ENCODE measurements at regions not wholly inside any gene's neighbourhood (a gene's known extent, or its start where the extent isn't known, plus 50 kb on each side); places are given as distances from the start of the nearest gene placed in this dataset.
"Not testable (repeated sequence)": the region's sequence is repeated elsewhere in the genome, so short reads cannot be mapped to it uniquely, and the experiment has no call there.

DNA sequence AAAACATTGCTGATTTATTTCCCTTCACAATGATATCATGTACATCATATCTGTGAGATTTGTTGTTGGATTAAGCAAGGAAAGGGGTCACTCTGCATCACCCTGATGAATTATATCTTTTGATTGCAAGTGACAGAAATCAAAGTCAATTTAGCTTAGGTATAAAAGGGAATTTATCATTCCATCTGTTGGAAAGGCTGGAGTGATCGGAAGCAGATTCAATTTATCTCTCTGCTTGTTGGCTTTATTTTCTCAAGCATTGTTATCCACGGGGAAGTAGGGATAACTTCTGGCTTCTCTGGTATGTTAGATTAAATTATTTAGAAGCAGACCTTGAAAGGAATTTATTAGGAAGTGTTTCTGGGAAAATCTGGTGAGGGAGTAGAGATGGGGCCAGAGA is 226.6 kb downstream of the PTGER3 start:
- H3K4me3 ChIP-seq (ENCODE audit: low read depth, low read length), result no peak overlapping the region
- TF ChIP-seq, protein P1, sequence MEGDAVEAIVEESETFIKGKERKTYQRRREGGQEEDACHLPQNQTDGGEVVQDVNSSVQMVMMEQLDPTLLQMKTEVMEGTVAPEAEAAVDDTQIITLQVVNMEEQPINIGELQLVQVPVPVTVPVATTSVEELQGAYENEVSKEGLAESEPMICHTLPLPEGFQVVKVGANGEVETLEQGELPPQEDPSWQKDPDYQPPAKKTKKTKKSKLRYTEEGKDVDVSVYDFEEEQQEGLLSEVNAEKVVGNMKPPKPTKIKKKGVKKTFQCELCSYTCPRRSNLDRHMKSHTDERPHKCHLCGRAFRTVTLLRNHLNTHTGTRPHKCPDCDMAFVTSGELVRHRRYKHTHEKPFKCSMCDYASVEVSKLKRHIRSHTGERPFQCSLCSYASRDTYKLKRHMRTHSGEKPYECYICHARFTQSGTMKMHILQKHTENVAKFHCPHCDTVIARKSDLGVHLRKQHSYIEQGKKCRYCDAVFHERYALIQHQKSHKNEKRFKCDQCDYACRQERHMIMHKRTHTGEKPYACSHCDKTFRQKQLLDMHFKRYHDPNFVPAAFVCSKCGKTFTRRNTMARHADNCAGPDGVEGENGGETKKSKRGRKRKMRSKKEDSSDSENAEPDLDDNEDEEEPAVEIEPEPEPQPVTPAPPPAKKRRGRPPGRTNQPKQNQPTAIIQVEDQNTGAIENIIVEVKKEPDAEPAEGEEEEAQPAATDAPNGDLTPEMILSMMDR (IDR thresholded peaks at IDR 0.05; ENCODE audit: insufficient read depth, low read length), result no peak
- no peak for DNase-seq (ENCODE audit: low read depth)

DNA sequence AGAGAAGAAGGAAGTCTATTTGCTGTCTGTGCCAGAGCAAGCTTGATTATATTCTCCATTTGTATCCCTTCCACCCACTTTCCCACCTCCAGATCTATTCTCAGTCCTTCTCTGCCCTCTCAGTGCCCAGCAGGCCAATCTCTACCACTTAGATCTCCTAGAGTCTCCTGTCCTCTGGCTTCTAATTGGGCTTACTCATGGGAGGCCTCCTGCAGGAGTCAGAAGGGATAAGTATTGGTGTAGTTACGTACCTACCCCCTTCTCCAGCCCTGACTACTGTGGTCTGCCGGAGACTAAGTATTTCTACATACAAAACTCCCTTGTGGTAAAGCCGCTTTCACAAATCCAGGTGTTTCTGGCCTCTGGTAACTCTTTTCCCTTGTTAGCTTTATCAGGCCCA is 221.2 kb downstream of the PTGER3 start:
- no peak for DNase-seq (ENCODE audit: low read depth)
- TF ChIP-seq, protein P1 (IDR thresholded peaks at IDR 0.05; ENCODE audit: insufficient read depth, low read length), result no peak
- H3K4me3 ChIP-seq (ENCODE audit: low read depth, low read length), result no peak overlapping the region

- no peak overlapping the region for H3K4me3 ChIP-seq (ENCODE audit: low read depth, low read length)
- TF ChIP-seq, protein P1 (IDR thresholded peaks at IDR 0.05; ENCODE audit: insufficient read depth, low read length), result no peak
- DNase-seq (ENCODE audit: low read depth), result no peak
These were observed 220.6 kb downstream of the PTGER3 start for GRCh38 chr1:70827030-70827429.

DNA sequence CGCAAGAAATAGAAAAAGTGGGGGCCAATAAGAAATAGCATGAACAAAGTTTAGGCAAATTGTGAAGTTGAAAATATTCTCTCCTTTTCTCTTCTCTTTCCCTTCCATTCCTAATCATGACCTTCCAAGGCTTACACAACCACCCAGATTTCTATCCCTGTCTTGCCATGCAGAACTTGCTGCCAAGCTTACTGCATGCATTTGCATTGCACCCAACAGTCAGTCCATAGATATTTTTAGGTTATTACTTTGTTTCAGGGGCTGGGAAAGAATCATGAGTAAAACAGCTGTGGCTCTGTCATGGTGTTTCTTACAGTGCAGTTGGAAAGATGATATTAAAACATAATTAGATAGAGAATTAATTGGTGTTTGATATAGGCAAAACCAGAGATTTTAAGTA is 219.4 kb downstream of the PTGER3 start:
- no peak overlapping the region for H3K4me3 ChIP-seq (ENCODE audit: low read depth, low read length)
- DNase-seq (ENCODE audit: low read depth), result no peak
- TF ChIP-seq, protein P1 (IDR thresholded peaks at IDR 0.05; ENCODE audit: insufficient read depth, low read length), result no peak

DNA sequence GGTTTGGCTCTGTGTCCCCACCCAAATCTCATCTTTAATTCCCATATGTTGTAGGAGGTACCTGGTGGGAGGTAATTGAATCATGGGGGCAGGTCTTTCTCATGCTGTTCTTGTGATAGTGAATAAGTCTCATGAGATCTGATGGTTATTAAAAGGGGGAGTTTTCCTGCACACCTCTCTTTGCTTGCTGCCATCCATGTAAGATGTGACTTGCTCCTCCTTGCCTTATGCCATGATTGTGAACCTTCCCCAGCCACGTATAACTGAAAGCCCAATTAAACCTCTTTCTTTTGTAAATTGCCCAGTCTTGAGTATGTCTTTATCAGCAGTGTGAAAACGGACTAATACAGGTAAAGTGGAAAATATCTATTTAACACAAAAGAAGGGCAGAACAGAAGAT is 213.3 kb downstream of the PTGER3 start:
- H3K4me3 ChIP-seq (ENCODE audit: low read depth, low read length); DNase-seq (ENCODE audit: low read depth): not testable (repeated sequence)

DNA sequence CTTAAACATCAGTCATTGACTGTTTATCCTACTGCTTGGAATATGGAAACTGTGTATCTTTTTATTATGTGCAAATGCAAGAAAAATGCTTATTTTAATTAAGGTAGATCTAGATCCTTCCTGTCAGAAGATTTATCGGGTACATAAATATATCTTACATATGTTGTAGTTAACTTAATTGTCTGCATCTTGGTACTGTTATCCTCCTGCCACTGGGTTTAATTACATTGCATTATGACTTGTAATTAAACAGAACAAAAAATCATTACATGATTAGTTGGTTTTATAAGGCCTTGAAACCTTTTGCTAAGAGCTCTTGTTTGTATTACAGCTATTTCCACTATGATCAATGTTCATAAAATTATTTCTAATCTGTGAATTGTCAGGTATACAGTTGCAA is 211.2 kb downstream of the PTGER3 start:
- DNase-seq (ENCODE audit: low read depth), result no peak
- H3K4me3 ChIP-seq (ENCODE audit: low read depth, low read length), result no peak overlapping the region
- TF ChIP-seq, protein P1 (IDR thresholded peaks at IDR 0.05; ENCODE audit: insufficient read depth, low read length), result no peak

- H3K4me3 ChIP-seq (ENCODE audit: low read depth, low read length), result no peak overlapping the region
- TF ChIP-seq, protein P1 (IDR thresholded peaks at IDR 0.05; ENCODE audit: insufficient read depth, low read length), result no peak
- peak; percentile 82 for DNase-seq (ENCODE audit: low read depth)
These were observed 207.2 kb downstream of the PTGER3 start for GRCh38 chr1:70840260-70840953.
